Naive thymus-derived CD4-positive, alpha-beta T cell (primary cell): ENCODE measurements at regions not wholly inside any gene's neighbourhood (a gene's known extent, or its start where the extent isn't known, plus 50 kb on each side); places are given as distances from the start of the nearest gene placed in this dataset.
"Not testable (repeated sequence)": the region's sequence is repeated elsewhere in the genome, so short reads cannot be mapped to it uniquely, and the experiment has no call there.

Source experiments
- ATAC-seq: fragments of 150-1000 bp; cut with Tn5 transposase; 2 replicates; pipeline ENCODE4 v1.10.0; 2021; ENCODE audit warnings: mild to moderate bottlenecking, moderate library complexity
- CTCF ChIA-PET: fragments of 350-600 bp; sonication (Branson Sonifier 250); formaldehyde crosslinking; loops from one replicate; lab custom pipeline; 2021; ENCODE audit warnings: antibody characterized with exemption; lab: Charles Lee
- POLR2A ChIA-PET: fragments of 350-600 bp; sonication (Branson Sonifier 250); formaldehyde crosslinking; loops from one replicate; lab custom pipeline; 2021; ENCODE audit warnings: antibody characterized with exemption, inconsistent platforms; lab: Charles Lee
- DNase-seq, 9 donors: peaks; one replicate each; pipeline versions ENCODE4 v3.0.0 to v3.0.0-alpha.2; 2020 to 2022; ENCODE audit warnings: mixed read lengths in 1 of 9
- H3K27ac ChIP-seq: one replicate; pipeline ENCODE4 v1.7.0; 2013; ENCODE audit warnings: mild to moderate bottlenecking, low read depth, low read length, moderate library complexity
- H3K27me3 ChIP-seq, 2 donors: one replicate each; pipeline ENCODE4 v1.7.0; 2013; ENCODE audit warnings: low read length in 2 of 2, mild to moderate bottlenecking in 2 of 2, moderate library complexity in 2 of 2; ENCODE audit not compliant: control insufficient read depth in 2 of 2, insufficient read depth in 2 of 2
- H3K36me3 ChIP-seq, 3 experiments: 1 replicate in 2 of 3; 2 replicates in 1 of 3; pipeline ENCODE4 v1.7.0; 2013; ENCODE audit warnings: low read length in 3 of 3, mild to moderate bottlenecking in 3 of 3, moderate library complexity in 1 of 3; ENCODE audit not compliant: insufficient read depth in 3 of 3, control insufficient read depth in 2 of 3
- H3K4me1 ChIP-seq, 2 donors: one replicate each; pipeline ENCODE4 v1.7.0; 2013; ENCODE audit warnings: low read length in 2 of 2, mild to moderate bottlenecking in 2 of 2, moderate library complexity in 1 of 2; ENCODE audit not compliant: control insufficient read depth in 2 of 2, insufficient read depth in 2 of 2
- H3K4me3 ChIP-seq: 2 replicates; pipeline ENCODE4 v1.7.0; 2013; ENCODE audit warnings: mild to moderate bottlenecking, low read length
- H3K9me3 ChIP-seq, 3 experiments: 1 replicate in 2 of 3; 2 replicates in 1 of 3; pipeline ENCODE4 v1.7.0; 2013; ENCODE audit warnings: low read length in 3 of 3; ENCODE audit not compliant: control insufficient read depth in 2 of 3
- H3K27ac Mint-ChIP-seq, 9 donors: one replicate each; pipeline ENCODE4 v1.8.0; 2020 to 2022; ENCODE audit warnings: mixed read lengths in 9 of 9, mild to moderate bottlenecking in 8 of 9, moderate library complexity in 5 of 9, inconsistent platforms in 2 of 9
- H3K27me3 Mint-ChIP-seq, 5 donors: one replicate each; pipeline ENCODE4 v1.8.0; 2021 to 2022; ENCODE audit warnings: mixed read lengths in 5 of 5, mild to moderate bottlenecking in 1 of 5
- H3K36me3 Mint-ChIP-seq, 5 donors: one replicate each; pipeline ENCODE4 v1.8.0; 2020 to 2022; ENCODE audit warnings: mixed read lengths in 5 of 5, mild to moderate bottlenecking in 3 of 5, inconsistent platforms in 1 of 5
- H3K4me1 Mint-ChIP-seq, 7 donors: one replicate each; pipeline ENCODE4 v1.8.0; 2020 to 2022; ENCODE audit warnings: mixed read lengths in 7 of 7, mild to moderate bottlenecking in 3 of 7, inconsistent platforms in 1 of 7
- H3K4me3 Mint-ChIP-seq, 10 donors: one replicate each; pipeline ENCODE4 v1.8.0; 2020 to 2022; ENCODE audit warnings: mild to moderate bottlenecking in 10 of 10, mixed read lengths in 10 of 10, moderate library complexity in 6 of 10, inconsistent platforms in 2 of 10
- H3K9me3 Mint-ChIP-seq, 11 donors: one replicate each; pipeline ENCODE4 v1.8.0; 2020 to 2022; ENCODE audit warnings: mixed read lengths in 11 of 11, mild to moderate bottlenecking in 4 of 11, inconsistent platforms in 1 of 11, moderate library complexity in 1 of 11
- intact Hi-C, 2 donors: fragments of 100-400 bp; cut with micrococcal nuclease; formaldehyde crosslinking; loops; one replicate each; pipeline ENCODE4 v1.15.1; 2023

- no peak overlapping the region for H3K4me3 Mint-ChIP-seq
- CTCF ChIA-PET, result no interaction called here
- POLR2A ChIA-PET, result no interaction called here
These were observed 70.6 kb upstream of the MAGI2 start for GRCh38 chr7:79524048-79524447.

DNA sequence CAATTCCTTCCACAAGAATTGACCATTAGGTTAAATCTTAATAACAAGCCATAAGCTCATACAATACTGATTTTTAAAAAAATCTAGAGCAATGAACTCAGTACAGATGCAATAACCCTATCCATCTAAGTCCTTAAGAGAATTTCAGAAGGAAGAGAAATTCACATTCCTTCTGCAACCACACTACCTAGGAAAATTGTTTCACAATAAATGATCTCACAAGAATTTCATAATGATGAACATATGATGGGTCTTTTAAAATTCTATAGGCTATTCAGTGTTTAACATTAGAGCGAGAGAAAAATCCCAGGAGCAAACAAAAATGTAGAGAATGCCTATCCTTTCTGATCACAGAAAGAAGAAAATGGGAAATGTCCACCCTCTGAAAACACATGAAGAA is 70.0 kb upstream of the MAGI2 start:
- no peaks in the 10 kb centered on the region for H3K27me3 ChIP-seq
- H3K36me3 ChIP-seq, result no peaks in the 10 kb centered on the region
- H3K9me3 Mint-ChIP-seq, result peaks cover 0 to 3% (median 0%) of the 10 kb centered on the region in 11 donors
- ATAC-seq (no peak), DNase-seq (no peak)
- intact Hi-C loops, result no loop called here
- no peak overlapping the region for H3K4me3 ChIP-seq
- no peak overlapping the region for H3K4me3 Mint-ChIP-seq
- no peaks in the 10 kb centered on the region for H3K4me1 ChIP-seq
- POLR2A ChIA-PET, result no interaction called here
- no peak overlapping the region for H3K27ac ChIP-seq
- no peak overlapping the region for H3K27ac Mint-ChIP-seq
- CTCF ChIA-PET, result no interaction called here
- no peaks in the 10 kb centered on the region for H3K4me1 Mint-ChIP-seq
- no peaks in the 10 kb centered on the region for H3K9me3 ChIP-seq
- no peaks in the 10 kb centered on the region for H3K27me3 Mint-ChIP-seq
- no peaks in the 10 kb centered on the region for H3K36me3 Mint-ChIP-seq

More at GRCh38 chr7:79524048-79524447, 70.6 kb upstream of the MAGI2 start:
- intact Hi-C loops, result no loop called here
- no peak for ATAC-seq
- Mint-ChIP-seq H3K4me1 (no peaks in the 10 kb centered on the region), H3K36me3 (no peaks in the 10 kb centered on the region), H3K9me3 (peaks cover 0 to 5% (median 0%) of the 10 kb centered on the region in 11 donors), H3K27me3 (no peaks in the 10 kb centered on the region), H3K27ac (no peak overlapping the region)
- Histone ChIP-seq H3K36me3 (no peaks in the 10 kb centered on the region), H3K27ac (no peak overlapping the region), H3K4me3 (no peak overlapping the region), H3K9me3 (no peaks in the 10 kb centered on the region), H3K4me1 (no peaks in the 10 kb centered on the region), H3K27me3 (no peaks in the 10 kb centered on the region)
- DNase-seq, result no peak

GRCh38 chr7:79520543-79520942 is 67.1 kb upstream of the MAGI2 start:
- H3K27ac ChIP-seq, result no peak overlapping the region
- Mint-ChIP-seq H3K4me3 (no peak overlapping the region), H3K4me1 (no peaks in the 10 kb centered on the region), H3K36me3 (no peaks in the 10 kb centered on the region), H3K27me3 (no peaks in the 10 kb centered on the region), H3K9me3 (peaks cover 0 to 5% (median 0%) of the 10 kb centered on the region in 11 donors), H3K27ac (no peak overlapping the region)
- H3K4me1 ChIP-seq, result no peaks in the 10 kb centered on the region
- no peaks in the 10 kb centered on the region for H3K36me3 ChIP-seq
- H3K9me3 ChIP-seq, result no peaks in the 10 kb centered on the region
- no peak overlapping the region for H3K4me3 ChIP-seq
- DNase-seq (no peak), ATAC-seq (no peak)
- ChIA-PET CTCF (no interaction called here), POLR2A (no interaction called here)
- H3K27me3 ChIP-seq, result no peaks in the 10 kb centered on the region
- intact Hi-C loops, result no loop called here

DNA sequence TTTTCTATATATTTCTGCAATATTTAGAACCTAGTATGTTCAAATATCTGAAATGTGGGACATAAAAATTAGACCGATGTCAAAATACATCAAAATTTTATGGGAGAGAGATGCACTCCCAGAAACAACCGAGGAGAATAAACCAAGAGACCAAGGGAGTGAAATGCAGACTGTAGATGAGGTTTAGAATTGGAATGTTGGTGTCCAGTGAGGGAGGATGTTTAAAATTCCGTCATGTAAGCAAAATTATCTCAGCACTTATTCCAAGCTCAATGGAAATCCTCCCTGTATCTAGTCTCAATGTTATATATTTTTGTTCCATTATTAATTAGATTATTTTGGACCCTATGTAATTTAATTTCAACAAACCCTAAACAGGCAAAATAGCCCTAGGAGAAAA is 61.9 kb upstream of the MAGI2 start:
- no peak overlapping the region for H3K27ac Mint-ChIP-seq
- POLR2A ChIA-PET, result no interaction called here
- intact Hi-C loops, result no loop called here
- no peaks in the 10 kb centered on the region for H3K4me1 Mint-ChIP-seq
- no peaks in the 10 kb centered on the region for H3K36me3 Mint-ChIP-seq
- Histone ChIP-seq H3K27ac (no peak overlapping the region), H3K9me3 (no peaks in the 10 kb centered on the region), H3K27me3 (no peaks in the 10 kb centered on the region), H3K4me3 (no peak overlapping the region), H3K4me1 (no peaks in the 10 kb centered on the region), H3K36me3 (no peaks in the 10 kb centered on the region)
- H3K4me3 Mint-ChIP-seq, result no peak overlapping the region
- no peak for DNase-seq
- CTCF ChIA-PET, result no interaction called here
- peaks cover 0 to 11% (median 3%) of the 10 kb centered on the region in 11 donors for H3K9me3 Mint-ChIP-seq
- ATAC-seq, result no peak
- no peaks in the 10 kb centered on the region for H3K27me3 Mint-ChIP-seq

DNA sequence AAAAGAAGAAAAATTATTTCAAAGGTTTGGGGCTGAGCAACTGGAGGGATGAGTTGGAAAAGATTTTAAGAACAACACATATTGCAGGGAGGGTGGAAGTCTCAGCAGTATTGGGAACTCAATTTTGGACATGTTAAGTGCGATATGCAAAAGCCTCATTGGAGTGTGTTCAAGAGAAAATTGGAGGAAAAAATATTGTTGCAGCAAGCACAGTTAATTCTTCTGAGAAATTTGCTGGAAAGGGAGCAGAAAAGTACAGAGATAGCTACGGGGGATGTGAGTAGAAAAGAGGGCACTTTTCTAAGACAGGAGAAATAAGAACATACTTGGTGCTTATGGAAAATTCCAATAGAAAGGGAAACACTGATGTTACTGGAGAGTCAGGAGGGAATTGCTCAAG is 59.8 kb upstream of the MAGI2 start:
- no peak for ATAC-seq
- no peaks in the 10 kb centered on the region for H3K27me3 ChIP-seq
- no peak for DNase-seq
- H3K9me3 ChIP-seq, result no peaks in the 10 kb centered on the region
- H3K4me3 Mint-ChIP-seq, result no peak overlapping the region
- H3K36me3 Mint-ChIP-seq, result no peaks in the 10 kb centered on the region
- H3K9me3 Mint-ChIP-seq, result peaks cover 0 to 11% (median 3%) of the 10 kb centered on the region in 11 donors
- intact Hi-C loops, result no loop called here
- no peak overlapping the region for H3K27ac ChIP-seq
- H3K4me1 ChIP-seq, result no peaks in the 10 kb centered on the region
- H3K36me3 ChIP-seq, result no peaks in the 10 kb centered on the region
- CTCF ChIA-PET, result no interaction called here
- H3K4me1 Mint-ChIP-seq, result no peaks in the 10 kb centered on the region
- no peak overlapping the region for H3K27ac Mint-ChIP-seq
- POLR2A ChIA-PET, result no interaction called here
- no peak overlapping the region for H3K4me3 ChIP-seq
- H3K27me3 Mint-ChIP-seq, result no peaks in the 10 kb centered on the region

- no peak overlapping the region for H3K27ac ChIP-seq
- CTCF ChIA-PET, result interaction anchor here (0.6 kb wide), 1 partner anchor 10 kb away, joined by 4 read pairs; no protein-coding TSS in a partner anchor
- H3K4me1 Mint-ChIP-seq, result no peaks in the 10 kb centered on the region
These were observed 58.8 kb upstream of the MAGI2 start for GRCh38 chr7:79512261-79512660.

DNA sequence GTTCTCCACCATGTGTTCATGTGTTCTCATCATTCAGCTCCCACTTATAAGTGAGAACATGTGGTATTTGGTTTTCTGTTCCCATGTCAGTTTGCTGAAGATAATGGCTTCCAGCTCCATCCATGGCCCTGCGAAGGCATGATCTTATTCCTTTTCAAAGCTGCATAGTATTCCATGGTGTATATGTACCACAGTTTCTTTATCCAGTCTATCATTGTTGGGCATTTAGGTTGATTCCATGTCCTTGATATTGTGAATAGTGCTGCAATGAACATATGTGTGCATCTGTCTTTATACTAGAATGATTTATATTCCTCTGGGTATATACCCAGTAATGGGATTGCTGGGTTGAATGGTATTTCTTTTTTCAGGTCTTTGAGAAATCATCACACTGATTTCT is 57.6 kb upstream of the MAGI2 start:
- H3K27me3 Mint-ChIP-seq, CTCF ChIA-PET, intact Hi-C loops, H3K4me3 Mint-ChIP-seq, H3K27ac ChIP-seq, H3K9me3 ChIP-seq, H3K4me1 Mint-ChIP-seq, H3K4me1 ChIP-seq, DNase-seq, H3K4me3 ChIP-seq, ATAC-seq, H3K36me3 Mint-ChIP-seq, H3K36me3 ChIP-seq, H3K27ac Mint-ChIP-seq, H3K27me3 ChIP-seq: not testable (repeated sequence)
- POLR2A ChIA-PET, result interaction anchor here (0.8 kb wide), 1 partner anchor 16 kb away, joined by 3 read pairs; no protein-coding TSS in a partner anchor
- peaks cover 0 to 11% (median 2%) of the 10 kb centered on the region in 11 donors for H3K9me3 Mint-ChIP-seq

More at GRCh38 chr7:79512261-79512660, 58.8 kb upstream of the MAGI2 start:
- no peaks in the 10 kb centered on the region for H3K36me3 Mint-ChIP-seq
- ATAC-seq (no peak), DNase-seq (no peak)
- intact Hi-C loops, result no loop called here
- H3K27me3 Mint-ChIP-seq, result no peaks in the 10 kb centered on the region
- no peak overlapping the region for H3K27ac Mint-ChIP-seq
- Histone ChIP-seq H3K36me3 (no peaks in the 10 kb centered on the region), H3K9me3 (no peaks in the 10 kb centered on the region), H3K4me1 (no peaks in the 10 kb centered on the region), H3K4me3 (no peak overlapping the region), H3K27me3 (no peaks in the 10 kb centered on the region)
- peaks cover 0 to 11% (median 2%) of the 10 kb centered on the region in 11 donors for H3K9me3 Mint-ChIP-seq
- H3K4me3 Mint-ChIP-seq, result no peak overlapping the region
- POLR2A ChIA-PET, result no interaction called here
